ENCODE measurements at regions not wholly inside any gene's neighbourhood (a gene's known extent, or its start where the extent isn't known, plus 50 kb on each side); places are given as distances from the start of the nearest gene placed in this dataset.

- no peak for TF ChIP-seq FOXK2 (IDR thresholded peaks at IDR 0.05)
- no peak for TF ChIP-seq FOXM1 (IDR thresholded peaks at IDR 0.05; ENCODE audit: borderline replicate concordance)
- no peak for TF ChIP-seq ELF4 (IDR thresholded peaks at IDR 0.05)
- no peak for TF ChIP-seq ZNF384 (IDR thresholded peaks at IDR 0.05)
- TF ChIP-seq ARNT (IDR thresholded peaks at IDR 0.05): no peak
- no peak for TF ChIP-seq SP1 (IDR thresholded peaks at IDR 0.05)
- TF ChIP-seq TARDBP (IDR thresholded peaks at IDR 0.05): no peak
- no peak for TF ChIP-seq SUZ12 (IDR thresholded peaks at IDR 0.05)
- no peak for TF ChIP-seq FOXA1 (IDR thresholded peaks at IDR 0.05)
- no peak for TF ChIP-seq LEF1 (IDR thresholded peaks at IDR 0.05; ENCODE audit: borderline replicate concordance)
- no peak for TF ChIP-seq PKNOX1 (IDR thresholded peaks at IDR 0.05)
- no peak for TF ChIP-seq BHLHE40 (IDR thresholded peaks at IDR 0.05; ENCODE audit: borderline replicate concordance)
- no peak for TF ChIP-seq CTBP1 (IDR thresholded peaks at IDR 0.05; ENCODE audit: borderline replicate concordance)
These were observed 220.8 kb upstream of the THUMPD2 start for GRCh38 chr2:39999864-40000263.
